CD4-positive, alpha-beta T cell treated with Interferon gamma for 1 hour (primary cell): ENCODE measurements at regions not wholly inside any gene's neighbourhood (a gene's known extent, or its start where the extent isn't known, plus 50 kb on each side); places are given as distances from the start of the nearest gene placed in this dataset.
"Not testable (repeated sequence)": the region's sequence is repeated elsewhere in the genome, so short reads cannot be mapped to it uniquely, and the experiment has no call there.

Experiments
- DNase-seq: peaks from one replicate; pipeline ENCODE4 v3.0.0-alpha.2; 2020

GRCh38 chr20:40019510-40019909 lies 669.5 kb downstream of the MAFB start:
- DNase-seq, result no peak

- DNase-seq, result no peak
Measured at GRCh38 chr20:40017765-40018164, 671.3 kb downstream of the MAFB start.

DNA sequence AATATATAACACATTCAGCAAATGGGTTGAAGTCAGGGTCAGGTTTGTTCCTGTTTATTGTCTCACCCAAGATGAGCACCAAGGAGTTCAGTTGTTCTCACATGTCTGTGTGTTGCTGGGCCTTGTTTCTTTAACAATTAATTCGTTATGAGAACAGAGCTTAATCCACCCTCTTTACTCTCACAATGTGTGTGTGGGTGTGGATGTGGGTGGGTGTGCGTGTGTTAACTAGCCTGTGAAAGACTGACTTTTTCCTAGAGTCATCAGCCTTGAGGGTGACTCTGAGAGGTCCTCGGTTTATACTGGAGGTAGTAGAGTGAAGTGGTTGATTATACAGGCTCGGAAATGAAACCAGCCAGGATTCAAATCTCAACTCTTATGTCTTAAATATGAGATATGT lies 672.1 kb downstream of the MAFB start:
- no peak for DNase-seq

GRCh38 chr20:40016392-40016791 lies 672.6 kb downstream of the MAFB start:
- DNase-seq, result no peak

DNA sequence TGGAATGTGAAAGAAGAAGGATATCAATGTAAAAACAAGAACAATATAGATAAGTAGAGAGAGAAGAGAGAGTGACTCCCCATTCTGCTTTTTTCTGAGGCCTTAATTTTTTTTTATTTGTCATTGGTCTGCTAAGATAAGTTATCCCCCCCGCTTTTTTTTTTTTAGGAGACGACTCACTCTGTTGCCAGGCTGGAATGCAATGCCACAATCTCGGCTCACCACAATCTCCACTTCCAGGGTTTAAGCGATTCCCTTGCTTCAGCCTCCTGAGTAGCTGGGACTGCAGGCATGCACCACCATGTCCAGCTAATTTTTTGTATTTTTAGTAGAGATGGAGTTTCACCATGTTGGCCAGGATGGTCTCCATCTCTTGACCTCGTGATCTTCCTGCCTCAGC lies 677.0 kb downstream of the MAFB start:
- DNase-seq, result not testable (repeated sequence)

DNA sequence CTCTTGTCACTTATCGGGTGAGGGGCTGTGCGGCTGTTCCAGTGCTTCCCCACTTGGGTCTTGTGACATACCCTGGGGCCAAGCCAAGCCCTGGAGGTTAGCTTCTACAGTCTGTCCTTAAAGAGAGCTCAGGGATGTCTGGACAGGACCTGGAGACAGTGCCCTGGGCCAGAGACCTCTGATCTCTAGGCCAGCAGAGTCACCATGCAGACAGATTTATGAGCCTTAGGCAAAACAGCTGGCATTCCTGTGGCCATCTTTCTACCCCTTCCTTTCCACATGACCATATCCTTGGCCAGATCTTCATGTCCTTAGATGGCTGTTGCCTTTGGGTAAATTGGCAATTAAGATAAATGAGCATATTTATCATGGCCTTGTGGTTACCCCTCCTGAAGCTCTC lies 678.6 kb downstream of the MAFB start:
- no peak for DNase-seq

- no peak for DNase-seq
Measured at GRCh38 chr20:40009542-40009941, 679.5 kb downstream of the MAFB start.

DNA sequence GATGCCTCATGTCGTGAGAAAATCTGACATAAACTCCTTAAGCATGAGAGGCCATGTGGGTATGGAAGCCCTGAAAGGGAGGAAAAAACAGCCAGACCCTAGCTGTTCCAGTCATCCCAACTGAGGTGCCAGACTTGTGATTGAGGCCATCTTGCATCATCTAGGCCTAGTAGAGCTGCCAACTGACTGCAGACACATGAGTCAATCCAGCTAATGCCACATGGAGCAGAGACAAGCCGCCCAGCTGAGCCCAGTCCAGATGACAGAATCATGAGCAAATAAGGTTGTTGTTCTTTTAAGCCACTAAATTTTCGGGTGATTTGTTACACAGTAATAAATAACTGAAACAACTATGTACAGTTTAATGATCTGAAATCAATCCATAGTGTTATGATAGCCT lies 680.9 kb downstream of the MAFB start:
- DNase-seq, result no peak

GRCh38 chr20:40006168-40006860 lies 682.7 kb downstream of the MAFB start:
- DNase-seq, result no peak

DNA sequence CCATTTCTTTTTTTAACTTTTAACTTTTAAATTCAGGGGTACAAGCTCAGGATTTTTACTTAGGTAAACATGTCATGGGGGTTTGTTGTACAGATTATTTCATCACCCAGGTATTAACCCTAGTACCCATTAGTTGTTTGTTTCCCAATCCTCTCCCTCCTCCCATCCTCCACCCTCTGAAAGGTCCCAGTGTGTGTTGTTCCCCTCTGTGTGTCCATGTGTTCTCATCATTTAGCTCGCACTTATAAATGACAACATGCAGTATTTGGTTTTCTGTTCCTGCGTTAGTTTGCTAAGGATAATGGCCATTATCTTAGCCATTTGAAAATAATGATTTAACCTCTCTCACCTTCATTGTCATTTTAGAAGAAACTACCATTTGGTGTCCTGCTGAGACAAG lies 684.9 kb downstream of the MAFB start:
- not testable (repeated sequence) for DNase-seq

DNA sequence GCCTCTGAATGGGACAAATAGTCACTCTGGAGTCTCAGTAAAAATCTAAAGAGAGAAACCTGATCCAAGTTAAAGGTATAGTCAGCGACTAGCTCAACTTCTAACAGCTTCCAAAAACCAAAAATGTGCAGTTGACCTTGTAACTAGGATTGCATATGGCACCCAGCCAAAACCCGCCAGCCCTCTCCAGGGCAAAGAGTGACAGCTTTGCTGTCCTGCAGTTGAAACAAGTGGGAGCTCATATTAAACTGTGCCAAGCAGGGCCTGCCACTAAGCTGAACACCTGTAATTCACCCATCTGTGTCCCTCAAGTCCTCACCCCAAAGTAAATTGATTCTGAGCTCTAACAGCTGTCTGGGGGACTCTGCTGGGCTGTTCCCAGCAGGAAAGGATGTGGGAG lies 695.3 kb downstream of the MAFB start:
- DNase-seq, result no peak

DNA sequence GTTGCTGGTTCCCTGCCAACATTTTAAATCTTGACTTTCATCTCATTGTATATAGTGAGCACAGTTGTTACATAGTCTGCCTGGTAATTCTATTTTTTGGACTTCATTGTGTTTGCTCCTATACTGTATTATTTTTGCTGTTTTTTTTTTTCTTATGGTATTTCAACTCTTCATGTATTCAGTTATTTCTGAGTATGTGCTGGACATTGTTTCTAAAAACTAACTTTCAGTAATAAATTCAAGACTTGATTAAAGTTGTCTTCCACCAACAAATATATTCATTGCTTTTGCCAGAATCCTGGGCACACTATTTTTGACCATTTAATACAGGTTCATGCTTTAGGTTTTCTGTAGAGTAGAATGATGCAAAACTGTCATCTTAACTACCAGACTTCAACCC lies 698.3 kb downstream of the MAFB start:
- DNase-seq, result no peak

- DNase-seq, result no peak
Measured at GRCh38 chr20:39988991-39989390, 700.0 kb downstream of the MAFB start.

DNA sequence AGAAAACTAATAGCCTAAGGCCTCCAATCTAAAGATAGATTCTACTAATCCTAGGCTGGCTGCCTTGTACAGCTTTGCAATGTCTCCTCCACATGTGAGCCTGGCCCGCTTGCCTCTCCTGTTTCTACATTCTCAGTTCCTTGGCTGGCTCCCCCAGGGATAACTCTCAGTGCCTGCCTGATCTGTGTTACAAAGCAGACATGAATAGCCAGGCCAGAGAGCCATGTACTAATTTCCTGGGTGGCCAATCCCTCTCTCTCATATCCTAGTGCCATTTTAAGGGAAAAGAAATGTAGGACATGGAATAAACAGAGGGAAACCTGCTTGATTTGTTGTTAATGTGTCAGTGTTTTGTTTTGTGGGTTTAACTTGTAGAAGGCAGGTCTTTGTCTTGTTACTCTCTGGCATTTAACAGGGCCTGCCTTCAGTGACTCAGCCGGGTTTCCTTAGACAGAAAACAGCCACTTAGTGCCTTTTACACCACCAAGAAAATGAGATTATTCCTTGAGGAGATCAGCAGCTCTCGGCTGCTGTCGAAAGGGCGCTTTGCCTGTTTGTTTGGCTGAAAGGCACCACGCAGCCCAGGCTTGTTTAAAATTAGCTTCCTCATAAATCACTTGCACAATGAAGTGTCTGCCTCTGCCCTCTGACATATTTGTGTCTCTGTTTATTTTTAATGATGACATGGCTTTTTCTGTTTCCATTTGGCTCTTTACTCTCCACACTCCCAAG lies 702.7 kb downstream of the MAFB start:
- no peak for DNase-seq

DNA sequence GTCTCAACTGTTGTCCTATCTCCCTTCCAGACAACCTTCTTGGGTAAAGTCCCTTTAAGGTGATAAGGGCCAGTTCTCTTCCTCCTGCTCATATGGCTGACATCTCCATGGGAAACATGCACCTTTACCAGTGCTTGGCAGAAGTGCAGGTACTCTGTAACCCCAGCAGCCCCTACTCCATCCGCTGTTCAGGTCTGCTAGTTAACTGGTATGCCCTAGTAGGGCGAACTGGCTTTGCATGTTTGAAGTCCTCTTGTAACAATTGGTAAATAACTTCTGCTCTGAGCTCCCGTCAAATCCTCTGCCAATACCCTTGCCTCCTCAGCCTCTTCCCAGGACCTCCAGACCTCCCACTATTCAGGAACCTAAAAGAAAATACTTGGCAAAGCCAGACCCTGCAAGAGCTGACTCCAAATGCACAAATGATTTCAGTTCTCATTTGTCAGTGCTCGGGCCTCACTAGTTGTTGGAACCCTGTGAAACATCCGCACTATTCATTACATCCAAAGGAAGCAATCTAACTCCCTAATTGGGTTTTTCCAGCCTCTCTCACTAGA lies 703.7 kb downstream of the MAFB start:
- no peak for DNase-seq

- DNase-seq, result no peak
Measured at GRCh38 chr20:39983655-39984054, 705.4 kb downstream of the MAFB start.

DNA sequence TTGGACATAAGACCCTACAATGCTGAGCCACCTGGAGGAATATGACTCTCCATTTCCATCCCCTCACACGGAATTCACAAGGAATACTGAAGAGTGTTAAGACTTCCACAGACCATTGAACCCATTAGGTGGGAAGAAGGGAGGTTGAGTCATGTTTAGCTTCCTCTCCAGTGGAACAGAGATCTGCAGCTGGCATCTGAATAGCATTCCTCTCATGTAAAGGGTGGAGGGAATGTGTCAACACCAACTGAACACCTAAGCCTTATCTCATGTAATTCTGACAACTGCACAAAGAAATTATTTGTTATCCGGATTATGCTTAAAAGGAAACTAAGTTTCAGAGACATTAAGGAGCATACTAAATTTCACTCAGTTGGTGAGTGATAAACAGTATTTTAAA lies 705.9 kb downstream of the MAFB start:
- no peak for DNase-seq

DNA sequence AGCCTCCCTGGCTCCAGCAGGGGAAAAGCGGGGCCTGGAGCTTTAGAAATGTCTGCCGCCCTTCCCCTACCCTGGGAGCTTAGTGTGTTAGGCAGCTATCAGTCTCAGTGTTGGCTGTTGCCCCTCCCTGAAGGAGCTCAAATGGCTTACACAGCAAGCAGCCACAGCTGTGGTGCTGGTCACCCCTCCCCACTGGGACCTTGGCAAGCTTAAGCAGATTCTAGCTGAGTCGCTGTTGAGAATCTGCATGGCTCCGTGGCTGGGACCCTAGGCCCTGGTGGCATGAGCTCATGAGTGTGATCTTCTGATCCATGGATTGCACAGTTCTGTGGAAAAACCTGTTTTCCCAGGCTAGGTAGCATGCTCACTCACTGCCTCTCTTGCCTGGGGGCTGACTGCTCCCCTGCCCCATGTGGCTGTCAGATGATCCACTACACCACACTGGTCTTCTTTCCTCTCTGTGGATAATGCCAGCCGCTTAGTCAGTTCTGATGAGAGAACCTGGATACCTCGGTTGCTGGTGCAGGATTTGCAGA lies 714.0 kb downstream of the MAFB start:
- DNase-seq, result no peak

GRCh38 chr20:39968495-39968894 lies 720.5 kb downstream of the MAFB start:
- no peak for DNase-seq

GRCh38 chr20:39967806-39968205 lies 721.2 kb downstream of the MAFB start:
- DNase-seq, result no peak

GRCh38 chr20:39961637-39962244 lies 727.3 kb downstream of the MAFB start:
- no peak for DNase-seq

GRCh38 chr20:39960522-39961428 lies 728.3 kb downstream of the MAFB start:
- DNase-seq, result no peak

DNA sequence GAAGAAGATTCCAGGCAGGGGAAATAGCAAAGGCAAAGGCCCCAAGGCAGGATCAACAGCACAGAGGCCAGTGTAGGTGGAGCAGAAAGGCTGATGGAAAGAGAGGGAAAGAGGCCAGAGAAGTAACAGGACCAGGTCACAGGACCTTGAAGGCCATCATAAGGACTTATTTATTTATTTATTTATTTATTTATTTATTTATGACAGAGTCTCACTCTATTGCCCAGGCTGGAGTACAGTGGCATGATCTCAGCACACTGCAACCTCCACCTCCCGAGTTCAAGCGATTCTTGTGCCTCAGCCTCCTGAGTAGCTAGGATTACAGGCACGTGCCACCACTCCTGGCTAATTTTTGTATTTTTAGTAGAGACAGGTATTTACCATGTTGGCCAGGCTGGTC lies 731.1 kb downstream of the MAFB start:
- DNase-seq, result not testable (repeated sequence)
